Spleen (tissue), 7 donors: ENCODE measurements at regions not wholly inside any gene's neighbourhood (a gene's known extent, or its start where the extent isn't known, plus 50 kb on each side); places are given as distances from the start of the nearest gene placed in this dataset.

Source experiments
- POLR2A ChIP-seq, 3 donors: fragments of 450-650 bp; IDR thresholded peaks; one replicate each; pipeline ENCODE4 v1.5.1; 2017; ENCODE audit warnings: antibody characterized with exemption in 3 of 3, mild to moderate bottlenecking in 1 of 3
- TF ChIP-seq, protein P1 (sequence below), 11 experiments: fragments of 200-600 bp in 7 of 11; fragments of 450-650 bp in 4 of 11; sonication (generic) in 4 of 11; IDR thresholded peaks in 8 of 11; conservative IDR thresholded peaks in 3 of 11; 1 replicate in 7 of 11; 2 replicates in 4 of 11; pipeline versions ENCODE4 v1.4.0 to v1.8.0; 2016 to 2021; ENCODE audit warnings: antibody characterized with exemption in 11 of 11, inconsistent platforms in 4 of 11, mild to moderate bottlenecking in 1 of 11
- donor health status: DM: no; HTN: no; CAD: no; lungs with moderate emphysema.
- donor health status: DM: no; HTN: no; CAD: no.
- donor health status: DM: no; HTN: no; CAD: no.

DNA sequence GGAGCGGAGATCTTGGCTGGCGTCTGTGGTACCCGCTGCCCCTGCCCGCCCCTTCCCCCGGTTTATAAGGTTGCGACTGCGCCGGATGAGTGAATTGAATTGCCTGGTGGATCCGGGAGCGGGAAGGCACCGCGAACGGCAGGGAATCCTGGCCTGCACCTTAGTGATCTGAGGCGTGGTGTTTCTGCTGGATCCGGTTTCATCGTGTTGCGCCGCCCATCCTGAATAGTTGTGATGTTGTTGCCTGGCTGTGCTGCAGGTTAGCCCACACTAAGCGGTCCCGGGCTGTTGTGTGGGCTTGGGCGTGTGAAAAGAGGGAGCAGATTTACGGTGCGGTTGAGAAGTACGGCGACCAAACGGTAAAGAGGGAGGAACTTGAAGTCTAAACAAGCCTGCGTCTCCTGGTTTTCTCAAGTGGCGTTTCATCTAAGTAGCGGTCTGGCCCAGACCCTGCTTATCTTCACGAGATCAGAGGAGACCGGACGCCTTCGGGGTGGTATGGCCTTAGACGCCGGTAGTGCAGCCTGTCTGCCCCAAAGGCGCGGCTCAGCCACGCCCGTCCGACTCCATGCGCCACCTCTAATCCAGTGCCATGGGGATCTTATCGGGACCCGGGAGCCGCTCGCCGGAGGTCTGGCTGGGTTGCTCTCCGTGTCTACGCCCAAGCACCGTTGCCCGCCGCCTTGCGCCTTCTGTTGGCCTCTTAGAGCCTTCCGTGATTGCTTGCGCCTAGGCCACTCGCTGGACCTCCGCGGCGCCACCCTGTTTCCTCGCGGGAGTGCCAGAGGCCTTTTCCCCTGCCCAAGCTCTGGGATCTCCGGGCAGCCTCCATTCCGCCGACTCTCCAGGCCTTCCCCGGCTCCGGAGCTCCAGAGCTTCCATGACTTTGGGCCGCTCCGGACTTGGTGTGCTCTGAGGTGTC is 87.5 kb upstream of the RHOU start:
- TF ChIP-seq, protein P1, sequence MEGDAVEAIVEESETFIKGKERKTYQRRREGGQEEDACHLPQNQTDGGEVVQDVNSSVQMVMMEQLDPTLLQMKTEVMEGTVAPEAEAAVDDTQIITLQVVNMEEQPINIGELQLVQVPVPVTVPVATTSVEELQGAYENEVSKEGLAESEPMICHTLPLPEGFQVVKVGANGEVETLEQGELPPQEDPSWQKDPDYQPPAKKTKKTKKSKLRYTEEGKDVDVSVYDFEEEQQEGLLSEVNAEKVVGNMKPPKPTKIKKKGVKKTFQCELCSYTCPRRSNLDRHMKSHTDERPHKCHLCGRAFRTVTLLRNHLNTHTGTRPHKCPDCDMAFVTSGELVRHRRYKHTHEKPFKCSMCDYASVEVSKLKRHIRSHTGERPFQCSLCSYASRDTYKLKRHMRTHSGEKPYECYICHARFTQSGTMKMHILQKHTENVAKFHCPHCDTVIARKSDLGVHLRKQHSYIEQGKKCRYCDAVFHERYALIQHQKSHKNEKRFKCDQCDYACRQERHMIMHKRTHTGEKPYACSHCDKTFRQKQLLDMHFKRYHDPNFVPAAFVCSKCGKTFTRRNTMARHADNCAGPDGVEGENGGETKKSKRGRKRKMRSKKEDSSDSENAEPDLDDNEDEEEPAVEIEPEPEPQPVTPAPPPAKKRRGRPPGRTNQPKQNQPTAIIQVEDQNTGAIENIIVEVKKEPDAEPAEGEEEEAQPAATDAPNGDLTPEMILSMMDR (IDR thresholded peaks at IDR 0.05 in 8 of 11, conservative IDR thresholded peaks at IDR 0.05 in 3 of 11): no peak
- no peak for TF ChIP-seq POLR2A (IDR thresholded peaks at IDR 0.05)
